ENCODE measurements at regions not wholly inside any gene's neighbourhood (a gene's known extent, or its start where the extent isn't known, plus 50 kb on each side); places are given as distances from the start of the nearest gene placed in this dataset.

GRCh38 chr5:165775111-165775510, 2269.7 kb downstream of the MAT2B start:
- Mint-ChIP-seq H3K4me3 (no peak overlapping the region), H3K27me3 (ENCODE audit: low read depth) (no peaks in the 10 kb centered on the region), H3K27ac (no peak overlapping the region), H3K36me3 (ENCODE audit: low read depth) (no peaks in the 10 kb centered on the region), H3K9me3 (ENCODE audit: insufficient read depth) (peaks cover 10% of the 10 kb centered on the region), H3K4me1 (ENCODE audit: low read depth) (no peaks in the 10 kb centered on the region)
- POLR2A ChIA-PET: no interaction called here
- no peak for DNase-seq
- CTCF ChIA-PET: no interaction called here
- no peak for ATAC-seq

- Mint-ChIP-seq H3K9me3 (ENCODE audit: insufficient read depth) (peaks cover 24% of the 10 kb centered on the region), H3K4me3 (no peak overlapping the region)
- CTCF ChIA-PET: no interaction called here
These were observed 2274.1 kb downstream of the MAT2B start for GRCh38 chr5:165779505-165779904.

GRCh38 chr5:165780901-165781300, 2275.5 kb downstream of the MAT2B start:
- Mint-ChIP-seq H3K36me3 (ENCODE audit: low read depth) (no peaks in the 10 kb centered on the region), H3K9me3 (ENCODE audit: insufficient read depth) (peaks cover 29% of the 10 kb centered on the region), H3K27ac (no peak overlapping the region), H3K27me3 (ENCODE audit: low read depth) (no peaks in the 10 kb centered on the region), H3K4me1 (ENCODE audit: low read depth) (no peaks in the 10 kb centered on the region), H3K4me3 (no peak overlapping the region)
- ChIA-PET CTCF (no interaction called here), POLR2A (no interaction called here)
- ATAC-seq (no peak), DNase-seq (no peak)

More at GRCh38 chr5:165779505-165779904, 2274.1 kb downstream of the MAT2B start:
- Mint-ChIP-seq H3K27me3 (ENCODE audit: low read depth) (no peaks in the 10 kb centered on the region), H3K4me1 (ENCODE audit: low read depth) (no peaks in the 10 kb centered on the region), H3K36me3 (ENCODE audit: low read depth) (no peaks in the 10 kb centered on the region), H3K27ac (no peak overlapping the region)
- DNase-seq: no peak
- ATAC-seq: no peak
- POLR2A ChIA-PET: no interaction called here

GRCh38 chr5:165781738-165782137, 2276.3 kb downstream of the MAT2B start:
- no peaks in the 10 kb centered on the region for H3K27me3 Mint-ChIP-seq (ENCODE audit: low read depth)
- CTCF ChIA-PET: no interaction called here
- no peaks in the 10 kb centered on the region for H3K4me1 Mint-ChIP-seq (ENCODE audit: low read depth)
- no peak overlapping the region for H3K4me3 Mint-ChIP-seq
- no peak overlapping the region for H3K27ac Mint-ChIP-seq
- POLR2A ChIA-PET: no interaction called here
- H3K36me3 Mint-ChIP-seq (ENCODE audit: low read depth): no peaks in the 10 kb centered on the region
- DNase-seq (no peak), ATAC-seq (no peak)
- H3K9me3 Mint-ChIP-seq (ENCODE audit: insufficient read depth): peaks cover 29% of the 10 kb centered on the region

- Mint-ChIP-seq H3K4me1 (ENCODE audit: low read depth) (no peaks in the 10 kb centered on the region), H3K9me3 (ENCODE audit: insufficient read depth) (peaks cover 32% of the 10 kb centered on the region), H3K36me3 (ENCODE audit: low read depth) (no peaks in the 10 kb centered on the region), H3K27ac (no peak overlapping the region), H3K27me3 (ENCODE audit: low read depth) (no peaks in the 10 kb centered on the region), H3K4me3 (no peak overlapping the region)
- DNase-seq: no peak
- ChIA-PET POLR2A (no interaction called here), CTCF (no interaction called here)
- no peak for ATAC-seq
These were observed 2277.6 kb downstream of the MAT2B start for GRCh38 chr5:165783024-165783423.

GRCh38 chr5:165786073-165786472, 2280.7 kb downstream of the MAT2B start:
- POLR2A ChIA-PET: no interaction called here
- DNase-seq: no peak
- CTCF ChIA-PET: no interaction called here
- Mint-ChIP-seq H3K36me3 (ENCODE audit: low read depth) (no peaks in the 10 kb centered on the region), H3K4me3 (no peak overlapping the region), H3K9me3 (ENCODE audit: insufficient read depth) (peaks cover 26% of the 10 kb centered on the region), H3K4me1 (ENCODE audit: low read depth) (no peaks in the 10 kb centered on the region), H3K27ac (no peak overlapping the region), H3K27me3 (ENCODE audit: low read depth) (no peaks in the 10 kb centered on the region)
- ATAC-seq: no peak

- Mint-ChIP-seq H3K27ac (no peak overlapping the region), H3K4me1 (ENCODE audit: low read depth) (no peaks in the 10 kb centered on the region), H3K4me3 (no peak overlapping the region), H3K9me3 (ENCODE audit: insufficient read depth) (peaks cover 25% of the 10 kb centered on the region), H3K36me3 (ENCODE audit: low read depth) (no peaks in the 10 kb centered on the region), H3K27me3 (ENCODE audit: low read depth) (no peaks in the 10 kb centered on the region)
- ATAC-seq (no peak), DNase-seq (no peak)
- ChIA-PET CTCF (no interaction called here), POLR2A (no interaction called here)
These were observed 2289.7 kb downstream of the MAT2B start for GRCh38 chr5:165795073-165795472.

- H3K9me3 Mint-ChIP-seq (ENCODE audit: insufficient read depth): no peaks in the 10 kb centered on the region
- ChIA-PET POLR2A (no interaction called here), CTCF (no interaction called here)
- H3K27ac Mint-ChIP-seq: no peak overlapping the region
- H3K36me3 Mint-ChIP-seq (ENCODE audit: low read depth): no peaks in the 10 kb centered on the region
- no peak for DNase-seq
- H3K4me1 Mint-ChIP-seq (ENCODE audit: low read depth): no peaks in the 10 kb centered on the region
- ATAC-seq: no peak
- H3K4me3 Mint-ChIP-seq: no peak overlapping the region
- no peaks in the 10 kb centered on the region for H3K27me3 Mint-ChIP-seq (ENCODE audit: low read depth)
These were observed 2300.3 kb downstream of the MAT2B start for GRCh38 chr5:165805756-165806155.

GRCh38 chr5:165808335-165808734, 2302.9 kb downstream of the MAT2B start:
- DNase-seq: no peak
- H3K4me3 Mint-ChIP-seq: no peak overlapping the region

GRCh38 chr5:165809914-165810313, 2304.5 kb downstream of the MAT2B start:
- H3K36me3 Mint-ChIP-seq (ENCODE audit: low read depth): no peaks in the 10 kb centered on the region
- H3K4me3 Mint-ChIP-seq: no peak overlapping the region
- ATAC-seq (no peak), DNase-seq (no peak)
- H3K9me3 Mint-ChIP-seq (ENCODE audit: insufficient read depth): no peaks in the 10 kb centered on the region
- H3K27ac Mint-ChIP-seq: no peak overlapping the region
- POLR2A ChIA-PET: no interaction called here
- CTCF ChIA-PET: no interaction called here
- no peaks in the 10 kb centered on the region for H3K27me3 Mint-ChIP-seq (ENCODE audit: low read depth)
- no peaks in the 10 kb centered on the region for H3K4me1 Mint-ChIP-seq (ENCODE audit: low read depth)

More at GRCh38 chr5:165808335-165808734, 2302.9 kb downstream of the MAT2B start:
- Mint-ChIP-seq H3K4me1 (ENCODE audit: low read depth) (no peaks in the 10 kb centered on the region), H3K27ac (no peak overlapping the region), H3K36me3 (ENCODE audit: low read depth) (no peaks in the 10 kb centered on the region), H3K27me3 (ENCODE audit: low read depth) (no peaks in the 10 kb centered on the region), H3K9me3 (ENCODE audit: insufficient read depth) (no peaks in the 10 kb centered on the region)
- POLR2A ChIA-PET: no interaction called here
- no peak for ATAC-seq
- CTCF ChIA-PET: no interaction called here

- ATAC-seq (no peak), DNase-seq (no peak)
- Mint-ChIP-seq H3K4me3 (no peak overlapping the region), H3K27me3 (ENCODE audit: low read depth) (no peaks in the 10 kb centered on the region), H3K9me3 (ENCODE audit: insufficient read depth) (peaks cover 7% of the 10 kb centered on the region), H3K36me3 (ENCODE audit: low read depth) (no peaks in the 10 kb centered on the region), H3K4me1 (ENCODE audit: low read depth) (no peaks in the 10 kb centered on the region), H3K27ac (no peak overlapping the region)
- ChIA-PET CTCF (no interaction called here), POLR2A (no interaction called here)
These were observed 2324.1 kb downstream of the MAT2B start for GRCh38 chr5:165829504-165829903.

GRCh38 chr5:165834891-165835290, 2329.5 kb downstream of the MAT2B start:
- Mint-ChIP-seq H3K4me3 (no peak overlapping the region), H3K4me1 (ENCODE audit: low read depth) (no peaks in the 10 kb centered on the region), H3K9me3 (ENCODE audit: insufficient read depth) (no peaks in the 10 kb centered on the region), H3K27ac (no peak overlapping the region), H3K36me3 (ENCODE audit: low read depth) (no peaks in the 10 kb centered on the region), H3K27me3 (ENCODE audit: low read depth) (no peaks in the 10 kb centered on the region)
- ATAC-seq: no peak
- CTCF ChIA-PET: no interaction called here
- no peak for DNase-seq
- POLR2A ChIA-PET: no interaction called here

GRCh38 chr5:165836046-165836445, 2330.6 kb downstream of the MAT2B start:
- no peak overlapping the region for H3K4me3 Mint-ChIP-seq
- no peak overlapping the region for H3K27ac Mint-ChIP-seq
- ChIA-PET POLR2A (no interaction called here), CTCF (no interaction called here)
- no peaks in the 10 kb centered on the region for H3K4me1 Mint-ChIP-seq (ENCODE audit: low read depth)
- peaks cover 4% of the 10 kb centered on the region for H3K9me3 Mint-ChIP-seq (ENCODE audit: insufficient read depth)
- no peaks in the 10 kb centered on the region for H3K36me3 Mint-ChIP-seq (ENCODE audit: low read depth)
- ATAC-seq (no peak), DNase-seq (no peak)
- no peaks in the 10 kb centered on the region for H3K27me3 Mint-ChIP-seq (ENCODE audit: low read depth)

Data from activated CD8-positive, alpha-beta T cell treated with anti-CD3 and anti-CD28 coated beads, Interleukin-2, amount 10 ng/mL, durations not matched to agents 7 days and 5 days (primary cell).